Ectodermal cell (in vitro differentiated cells): ENCODE measurements at regions not wholly inside any gene's neighbourhood (a gene's known extent, or its start where the extent isn't known, plus 50 kb on each side); places are given as distances from the start of the nearest gene placed in this dataset.

Experiments
- H3K27ac ChIP-seq: 2 replicates; pipeline ENCODE4 v1.7.0; 2013; ENCODE audit warnings: mild to moderate bottlenecking, low read depth, low read length; ENCODE audit not compliant: insufficient read depth, poor library complexity, severe bottlenecking
- H3K27me3 ChIP-seq: 2 replicates; pipeline ENCODE4 v1.7.0; 2013; ENCODE audit warnings: mild to moderate bottlenecking, low read length; ENCODE audit not compliant: insufficient read depth, control insufficient read depth, poor library complexity, severe bottlenecking
- H3K36me3 ChIP-seq: one replicate; pipeline ENCODE4 v1.7.0; 2013; ENCODE audit warnings: low read length; ENCODE audit not compliant: control insufficient read depth, insufficient read depth
- H3K4me1 ChIP-seq: one replicate; pipeline ENCODE4 v1.7.0; 2013; ENCODE audit warnings: low read length; ENCODE audit not compliant: control insufficient read depth, insufficient read depth
- H3K4me3 ChIP-seq: 2 replicates; pipeline ENCODE4 v1.7.0; 2013; ENCODE audit warnings: low read depth, low read length, control low read depth; ENCODE audit not compliant: insufficient read depth
- H3K9me3 ChIP-seq: 2 replicates; pipeline ENCODE4 v1.7.0; 2013; ENCODE audit warnings: mild to moderate bottlenecking, low read length, moderate library complexity; ENCODE audit not compliant: control insufficient read depth
- WGBS, 2 experiments: methylation state at CpG; one replicate each; pipeline ENCODE4 v1.1.7; 2013; ENCODE audit warnings: missing lambda C conversion rate in 2 of 2; 5-methylcytosine and 5-hydroxymethylcytosine counted together

GRCh38 chr14:65304239-65304638, 108.3 kb upstream of the FUT8 start:
- Histone ChIP-seq H3K27me3 (no peaks in the 10 kb centered on the region), H3K4me1 (peaks cover 20% of the 10 kb centered on the region), H3K36me3 (no peaks in the 10 kb centered on the region), H3K4me3 (no peak overlapping the region), H3K27ac (no peak overlapping the region), H3K9me3 (no peaks in the 10 kb centered on the region)
- WGBS, 2 experiments: 85 to 89% methylated on average over 4 of the region's 4 CpGs

- Histone ChIP-seq H3K9me3 (no peaks in the 10 kb centered on the region), H3K27ac (no peak overlapping the region), H3K36me3 (no peaks in the 10 kb centered on the region), H3K4me3 (no peak overlapping the region), H3K4me1 (peaks cover 20% of the 10 kb centered on the region), H3K27me3 (no peaks in the 10 kb centered on the region)
- 72 to 76% methylated on average over 2 of the region's 2 CpGs for WGBS, 2 experiments
These were observed 107.6 kb upstream of the FUT8 start for GRCh38 chr14:65304963-65305362.

- peaks cover 8% of the 10 kb centered on the region for H3K4me1 ChIP-seq
- no peak overlapping the region for H3K4me3 ChIP-seq
- H3K27ac ChIP-seq: no peak overlapping the region
- H3K9me3 ChIP-seq: no peaks in the 10 kb centered on the region
- no peaks in the 10 kb centered on the region for H3K27me3 ChIP-seq
- H3K36me3 ChIP-seq: no peaks in the 10 kb centered on the region
These were observed 104.0 kb upstream of the FUT8 start for GRCh38 chr14:65308536-65308935.

GRCh38 chr14:65310568-65310967, 102.0 kb upstream of the FUT8 start:
- Histone ChIP-seq H3K4me3 (no peak overlapping the region), H3K27ac (no peak overlapping the region), H3K27me3 (no peaks in the 10 kb centered on the region), H3K9me3 (no peaks in the 10 kb centered on the region), H3K36me3 (no peaks in the 10 kb centered on the region), H3K4me1 (no peaks in the 10 kb centered on the region)
- 83% methylated on average over 1 of the region's 2 CpGs; no CpG with 5 or more reads in 1 of the 2 experiments for whole genome bisulfite sequencing, 2 experiments

GRCh38 chr14:65312859-65313258, 99.7 kb upstream of the FUT8 start:
- no peak overlapping the region for H3K4me3 ChIP-seq
- no peaks in the 10 kb centered on the region for H3K36me3 ChIP-seq
- no peaks in the 10 kb centered on the region for H3K9me3 ChIP-seq
- no peaks in the 10 kb centered on the region for H3K27me3 ChIP-seq
- no peak overlapping the region for H3K27ac ChIP-seq
- WGBS, 2 experiments: 80 to 90% methylated on average over 6 of the region's 6 CpGs
- H3K4me1 ChIP-seq: no peaks in the 10 kb centered on the region

- Histone ChIP-seq H3K9me3 (no peaks in the 10 kb centered on the region), H3K27ac (no peak overlapping the region), H3K27me3 (no peaks in the 10 kb centered on the region), H3K4me3 (no peak overlapping the region), H3K36me3 (no peaks in the 10 kb centered on the region), H3K4me1 (no peaks in the 10 kb centered on the region)
- 82 to 94% methylated on average over 7 of the region's 7 CpGs for WGBS, 2 experiments
These were observed 93.7 kb upstream of the FUT8 start for GRCh38 chr14:65318636-65319506.

- H3K27ac ChIP-seq: no peak overlapping the region
- no peaks in the 10 kb centered on the region for H3K27me3 ChIP-seq
These were observed 91.7 kb upstream of the FUT8 start for GRCh38 chr14:65320661-65321308.

GRCh38 chr14:65321370-65321875, 91.1 kb upstream of the FUT8 start:
- no peak overlapping the region for H3K27ac ChIP-seq
- H3K36me3 ChIP-seq: no peaks in the 10 kb centered on the region
- no peak overlapping the region for H3K4me3 ChIP-seq
- 89% methylated on average over 3 of the region's 3 CpGs for WGBS, 2 experiments
- no peaks in the 10 kb centered on the region for H3K4me1 ChIP-seq
- no peaks in the 10 kb centered on the region for H3K27me3 ChIP-seq
- H3K9me3 ChIP-seq: no peaks in the 10 kb centered on the region

More at GRCh38 chr14:65320661-65321308, 91.7 kb upstream of the FUT8 start:
- Histone ChIP-seq H3K4me3 (no peak overlapping the region), H3K4me1 (no peaks in the 10 kb centered on the region), H3K9me3 (no peaks in the 10 kb centered on the region), H3K36me3 (no peaks in the 10 kb centered on the region)
- WGBS, 2 experiments: 88 to 90% methylated on average over 2 of the region's 2 CpGs

GRCh38 chr14:65329481-65329880, 83.0 kb upstream of the FUT8 start:
- Histone ChIP-seq H3K27me3 (no peaks in the 10 kb centered on the region), H3K27ac (no peak overlapping the region), H3K36me3 (no peaks in the 10 kb centered on the region), H3K9me3 (no peaks in the 10 kb centered on the region), H3K4me1 (no peaks in the 10 kb centered on the region), H3K4me3 (no peak overlapping the region)
- WGBS, 2 experiments: 87 to 98% methylated on average over 2 of the region's 2 CpGs

- 89 to 90% methylated on average over 2 of the region's 2 CpGs for WGBS, 2 experiments
- no peak overlapping the region for H3K27ac ChIP-seq
These were observed 82.6 kb upstream of the FUT8 start for GRCh38 chr14:65329911-65330310.

More at GRCh38 chr14:65329911-65330310, 82.6 kb upstream of the FUT8 start:
- Histone ChIP-seq H3K4me1 (no peaks in the 10 kb centered on the region), H3K9me3 (no peaks in the 10 kb centered on the region), H3K27me3 (no peaks in the 10 kb centered on the region), H3K4me3 (no peak overlapping the region), H3K36me3 (no peaks in the 10 kb centered on the region)
